ENCODE measurements at regions not wholly inside any gene's neighbourhood (a gene's known extent, or its start where the extent isn't known, plus 50 kb on each side); places are given as distances from the start of the nearest gene placed in this dataset.
A peak's percentile ranks its signal among the peaks of the same experiment; 100 is the strongest.

- DNase-seq (no peak), ATAC-seq (peak in 1 of 8 donors; percentile 22)
- WGBS, 2 donors, result 60 to 63% methylated on average over 13 of the region's 13 CpGs
- Histone ChIP-seq H3K27me3 (no peaks in the 10 kb centered on the region), H3K27ac (no peak overlapping the region), H3K9me3 (no peaks in the 10 kb centered on the region), H3K36me3 (no peaks in the 10 kb centered on the region), H3K4me1 (peaks cover 0 to 8% (median 0%) of the 10 kb centered on the region in 9 donors), H3K4me3 (no peak overlapping the region)
- TF ChIP-seq, protein P1, sequence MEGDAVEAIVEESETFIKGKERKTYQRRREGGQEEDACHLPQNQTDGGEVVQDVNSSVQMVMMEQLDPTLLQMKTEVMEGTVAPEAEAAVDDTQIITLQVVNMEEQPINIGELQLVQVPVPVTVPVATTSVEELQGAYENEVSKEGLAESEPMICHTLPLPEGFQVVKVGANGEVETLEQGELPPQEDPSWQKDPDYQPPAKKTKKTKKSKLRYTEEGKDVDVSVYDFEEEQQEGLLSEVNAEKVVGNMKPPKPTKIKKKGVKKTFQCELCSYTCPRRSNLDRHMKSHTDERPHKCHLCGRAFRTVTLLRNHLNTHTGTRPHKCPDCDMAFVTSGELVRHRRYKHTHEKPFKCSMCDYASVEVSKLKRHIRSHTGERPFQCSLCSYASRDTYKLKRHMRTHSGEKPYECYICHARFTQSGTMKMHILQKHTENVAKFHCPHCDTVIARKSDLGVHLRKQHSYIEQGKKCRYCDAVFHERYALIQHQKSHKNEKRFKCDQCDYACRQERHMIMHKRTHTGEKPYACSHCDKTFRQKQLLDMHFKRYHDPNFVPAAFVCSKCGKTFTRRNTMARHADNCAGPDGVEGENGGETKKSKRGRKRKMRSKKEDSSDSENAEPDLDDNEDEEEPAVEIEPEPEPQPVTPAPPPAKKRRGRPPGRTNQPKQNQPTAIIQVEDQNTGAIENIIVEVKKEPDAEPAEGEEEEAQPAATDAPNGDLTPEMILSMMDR (IDR thresholded peaks at IDR 0.05), result no peak
- intact Hi-C loops (cut with DNase I), result no loop called here
These were observed 237.8 kb downstream of the NXPE2 start for GRCh38 chr11:114915871-114916805.

DNA sequence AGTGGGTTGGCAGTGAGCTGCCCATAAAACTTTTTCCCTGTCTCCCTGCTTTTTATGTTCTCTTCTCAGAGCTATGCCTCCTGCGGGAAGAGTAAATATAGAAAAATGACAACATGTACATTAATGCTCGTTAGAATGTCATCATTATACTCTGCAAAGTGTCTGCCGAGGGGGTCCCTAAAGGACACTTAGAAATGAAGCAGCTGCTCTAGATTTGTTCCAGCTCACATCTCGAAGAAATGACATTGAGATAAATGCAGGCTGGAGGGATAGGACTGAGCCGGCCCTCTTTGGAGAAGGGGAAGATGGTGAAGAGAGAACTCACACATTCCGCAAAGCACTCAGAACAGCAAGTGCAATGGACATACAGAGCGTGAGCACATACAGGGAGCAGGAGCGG is 240.0 kb downstream of the NXPE2 start:
- H3K4me1 ChIP-seq, result peaks cover 0 to 8% (median 0%) of the 10 kb centered on the region in 9 donors
- H3K4me3 ChIP-seq, result no peak overlapping the region
- no peaks in the 10 kb centered on the region for H3K36me3 ChIP-seq
- H3K27me3 ChIP-seq, result no peaks in the 10 kb centered on the region
- H3K27ac ChIP-seq, result no peak overlapping the region
- H3K9me3 ChIP-seq, result no peaks in the 10 kb centered on the region
- no peak for DNase-seq
- TF ChIP-seq, protein P1 (IDR thresholded peaks at IDR 0.05), result no peak
- intact Hi-C loops (cut with DNase I), result no loop called here
- ATAC-seq, result no peak
- WGBS, 2 donors, result 64 to 67% methylated on average over 8 of the region's 8 CpGs

- no peak for ATAC-seq
These were observed 243.4 kb downstream of the NXPE2 start for GRCh38 chr11:114921697-114922096.

DNA sequence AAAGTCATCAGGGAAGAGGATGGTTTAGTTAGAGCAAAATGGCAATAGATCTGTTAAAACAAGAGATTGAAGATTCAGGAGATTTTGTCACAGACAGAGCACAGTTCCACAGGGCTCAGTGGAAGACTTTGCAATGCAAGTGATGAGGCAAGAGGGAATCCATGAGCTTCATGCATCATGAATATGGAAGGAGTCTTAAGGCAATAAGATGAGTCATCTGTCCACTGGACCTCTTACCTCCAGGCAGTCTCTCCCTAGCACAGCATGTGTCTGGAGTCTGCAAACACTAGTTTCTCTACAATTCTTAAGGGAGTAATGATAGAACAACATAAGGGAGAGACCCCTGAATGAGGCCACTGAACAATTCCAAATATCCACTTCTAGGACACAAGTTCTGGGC is 245.7 kb downstream of the NXPE2 start:
- Histone ChIP-seq H3K27ac (no peak overlapping the region), H3K9me3 (no peaks in the 10 kb centered on the region), H3K27me3 (no peaks in the 10 kb centered on the region), H3K4me3 (no peak overlapping the region), H3K4me1 (no peaks in the 10 kb centered on the region), H3K36me3 (no peaks in the 10 kb centered on the region)
- TF ChIP-seq, protein P1 (IDR thresholded peaks at IDR 0.05), result no peak
- DNase-seq (no peak), ATAC-seq (no peak)
- intact Hi-C loops (cut with DNase I), result no loop called here

More at GRCh38 chr11:114921697-114922096, 243.4 kb downstream of the NXPE2 start:
- no peaks in the 10 kb centered on the region for H3K9me3 ChIP-seq
- no peak overlapping the region for H3K4me3 ChIP-seq
- WGBS, 2 donors, result 69 to 80% methylated on average over 2 of the region's 2 CpGs
- DNase-seq, result no peak
- no peaks in the 10 kb centered on the region for H3K36me3 ChIP-seq
- H3K4me1 ChIP-seq, result no peaks in the 10 kb centered on the region
- no peaks in the 10 kb centered on the region for H3K27me3 ChIP-seq
- intact Hi-C loops (cut with DNase I), result no loop called here
- H3K27ac ChIP-seq, result no peak overlapping the region
- TF ChIP-seq, protein P1 (IDR thresholded peaks at IDR 0.05), result no peak

Data from heart right ventricle (tissue), 16 donors.